ENCODE measurements at regions not wholly inside any gene's neighbourhood (a gene's known extent, or its start where the extent isn't known, plus 50 kb on each side); places are given as distances from the start of the nearest gene placed in this dataset.

- H3K9me3 ChIP-seq (ENCODE audit: insufficient read depth, low read length): no peaks in the 10 kb centered on the region
- no peaks in the 10 kb centered on the region for H3F3A ChIP-seq (ENCODE audit: insufficient read depth)
- no peaks in the 10 kb centered on the region for H3K9me2 ChIP-seq (replicated peaks; ENCODE audit: insufficient read depth, low read length)
- H3K27me3 ChIP-seq (ENCODE audit: low read length): no peaks in the 10 kb centered on the region
- H3K79me2 ChIP-seq (ENCODE audit: insufficient read depth, low read length): no peaks in the 10 kb centered on the region
- H3K4me3 ChIP-seq (ENCODE audit: insufficient read depth, low read length, poor library complexity, severe bottlenecking): no peak overlapping the region
- no peak overlapping the region for H3K27ac ChIP-seq (ENCODE audit: low read depth, low read length)
- no peak overlapping the region for H2AFZ ChIP-seq (ENCODE audit: low read depth, low read length, severe bottlenecking)
- H4K20me1 ChIP-seq (ENCODE audit: low read depth, low read length): no peaks in the 10 kb centered on the region
- no peak overlapping the region for H3K9ac ChIP-seq (ENCODE audit: low read length)
- no peak for TF ChIP-seq CTCF (IDR thresholded peaks at IDR 0.05; ENCODE audit: insufficient read depth, low read length, poor library complexity, severe bottlenecking)
- no peak for TF ChIP-seq EZH2phosphoT487 (conservative IDR thresholded peaks at IDR 0.05; ENCODE audit: low read length)
- no peaks in the 10 kb centered on the region for H3K36me3 ChIP-seq (ENCODE audit: low read length)
- H3K4me2 ChIP-seq (ENCODE audit: low read depth, low read length, poor library complexity, severe bottlenecking): no peak overlapping the region
Measured at GRCh38 chr21:26284531-26284930, 114.0 kb upstream of the APP start.

DNA sequence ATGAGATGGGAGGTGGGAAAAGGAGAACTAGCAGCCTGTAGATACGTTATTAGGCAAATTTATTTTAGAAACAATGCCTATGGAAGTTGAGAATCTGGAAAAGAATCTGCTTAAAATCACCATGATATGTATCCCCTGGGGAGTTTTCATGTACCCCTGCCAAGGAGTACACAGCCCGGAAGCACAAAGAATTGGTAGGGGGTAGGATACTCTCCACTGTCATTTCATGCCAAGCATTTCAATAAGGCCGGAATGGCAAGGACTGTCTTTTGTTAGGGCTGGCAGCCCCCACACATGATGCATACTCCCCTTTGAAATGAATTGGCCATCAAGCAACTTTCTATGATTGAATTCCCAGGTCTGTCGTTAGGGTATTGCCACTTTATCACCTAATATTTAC is 111.5 kb upstream of the APP start:
- no peak overlapping the region for H3K27ac ChIP-seq (ENCODE audit: low read depth, low read length)
- no peak overlapping the region for H2AFZ ChIP-seq (ENCODE audit: low read depth, low read length, severe bottlenecking)
- no peaks in the 10 kb centered on the region for H3K36me3 ChIP-seq (ENCODE audit: low read length)
- no peaks in the 10 kb centered on the region for H3K9me2 ChIP-seq (replicated peaks; ENCODE audit: insufficient read depth, low read length)
- H3K79me2 ChIP-seq (ENCODE audit: insufficient read depth, low read length): no peaks in the 10 kb centered on the region
- H3K27me3 ChIP-seq (ENCODE audit: low read length): no peaks in the 10 kb centered on the region
- no peaks in the 10 kb centered on the region for H4K20me1 ChIP-seq (ENCODE audit: low read depth, low read length)
- no peak overlapping the region for H3K4me2 ChIP-seq (ENCODE audit: low read depth, low read length, poor library complexity, severe bottlenecking)
- TF ChIP-seq EZH2phosphoT487 (conservative IDR thresholded peaks at IDR 0.05; ENCODE audit: low read length): no peak
- TF ChIP-seq CTCF (IDR thresholded peaks at IDR 0.05; ENCODE audit: insufficient read depth, low read length, poor library complexity, severe bottlenecking): no peak
- H3F3A ChIP-seq (ENCODE audit: insufficient read depth): no peaks in the 10 kb centered on the region
- no peaks in the 10 kb centered on the region for H3K9me3 ChIP-seq (ENCODE audit: insufficient read depth, low read length)
- no peak overlapping the region for H3K9ac ChIP-seq (ENCODE audit: low read length)
- H3K4me3 ChIP-seq (ENCODE audit: insufficient read depth, low read length, poor library complexity, severe bottlenecking): no peak overlapping the region

- Histone ChIP-seq H2AFZ (ENCODE audit: low read depth, low read length, severe bottlenecking) (no peak overlapping the region), H3K27me3 (ENCODE audit: low read length) (no peaks in the 10 kb centered on the region)
Measured at GRCh38 chr21:26281506-26281905, 110.9 kb upstream of the APP start.

More at GRCh38 chr21:26281506-26281905, 110.9 kb upstream of the APP start:
- Histone ChIP-seq H4K20me1 (ENCODE audit: low read depth, low read length) (no peaks in the 10 kb centered on the region), H3K4me3 (ENCODE audit: insufficient read depth, low read length, poor library complexity, severe bottlenecking) (no peak overlapping the region), H3K27ac (ENCODE audit: low read depth, low read length) (no peak overlapping the region), H3K9ac (ENCODE audit: low read length) (no peak overlapping the region), H3K9me3 (ENCODE audit: insufficient read depth, low read length) (no peaks in the 10 kb centered on the region), H3K79me2 (ENCODE audit: insufficient read depth, low read length) (no peaks in the 10 kb centered on the region), H3K9me2 (replicated peaks; ENCODE audit: insufficient read depth, low read length) (no peaks in the 10 kb centered on the region), H3F3A (ENCODE audit: insufficient read depth) (no peaks in the 10 kb centered on the region), H3K36me3 (ENCODE audit: low read length) (no peaks in the 10 kb centered on the region), H3K4me2 (ENCODE audit: low read depth, low read length, poor library complexity, severe bottlenecking) (no peak overlapping the region)
- TF ChIP-seq CTCF (IDR thresholded peaks at IDR 0.05; ENCODE audit: insufficient read depth, low read length, poor library complexity, severe bottlenecking) (no peak), EZH2phosphoT487 (conservative IDR thresholded peaks at IDR 0.05; ENCODE audit: low read length) (no peak)
